HEK293 (cell line): ENCODE measurements at regions not wholly inside any gene's neighbourhood (a gene's known extent, or its start where the extent isn't known, plus 50 kb on each side); places are given as distances from the start of the nearest gene placed in this dataset.

ENCODE experiments used
- CTCF ChIA-PET: fragments of 350-600 bp; formaldehyde crosslinking; extraction: SDS; loops from one replicate; lab custom pipeline; 2021; ENCODE audit warnings: antibody characterized with exemption; lab: Yijun Ruan, JAX
- POLR2A ChIA-PET: fragments of 300-600 bp; formaldehyde crosslinking; extraction: SDS; loops from one replicate; lab custom pipeline; 2020; ENCODE audit warnings: antibody characterized with exemption, inconsistent platforms; lab: Yijun Ruan, JAX
- H3K27ac ChIP-seq: fragments of 200-500 bp; sonication (Bioruptor generic); 2 replicates; pipeline ENCODE4 v1.5.1; 2014; ENCODE audit warnings: low read depth, low read length, control low read depth, inconsistent platforms; ENCODE audit errors: extremely low read depth
- H3K36me3 ChIP-seq, 2 experiments: fragments of 200-500 bp in 1 of 2; sonication (Bioruptor generic) in 1 of 2; 1 replicate in 1 of 2; 2 replicates in 1 of 2; pipeline ENCODE4 v1.5.1; 2014 to 2017; ENCODE audit warnings: inconsistent platforms in 2 of 2, low read length in 2 of 2; ENCODE audit not compliant: control insufficient read depth in 2 of 2, insufficient read depth in 1 of 2
- H3K4me1 ChIP-seq: fragments of 200-500 bp; sonication (Bioruptor generic); 2 replicates; pipeline ENCODE4 v1.5.1; 2014; ENCODE audit warnings: mild to moderate bottlenecking, low read length, inconsistent platforms; ENCODE audit not compliant: control insufficient read depth, insufficient read depth
- H3K4me3 ChIP-seq: 2 replicates; pipeline ENCODE4 v1.5.1; 2011; ENCODE audit warnings: low read depth, mild to moderate bottlenecking, control low read depth, low read length, moderate library complexity
- H3K9me3 ChIP-seq: fragments of 200-500 bp; sonication (Bioruptor generic); 2 replicates; pipeline ENCODE4 v1.5.1; 2014; ENCODE audit warnings: low read depth, low read length, inconsistent platforms; ENCODE audit not compliant: control insufficient read depth, insufficient read depth
- BCL6B ChIP-seq: fragments of 450-650 bp; formaldehyde crosslinking; IDR thresholded peaks from 2 replicates; pipeline ENCODE4 v1.5.1; 2017; ENCODE audit warnings: missing biosample characterization, missing genetic modification characterization
- FEZF1 ChIP-seq: fragments of 450-650 bp; formaldehyde crosslinking; IDR thresholded peaks from 2 replicates; pipeline ENCODE4 v1.5.1; 2016; ENCODE audit warnings: missing biosample characterization, missing genetic modification characterization
- PBX3 ChIP-seq: sonication (generic); formaldehyde crosslinking; IDR thresholded peaks from 2 replicates; pipeline ENCODE4 v1.8.1; 2022; ENCODE audit warnings: mild to moderate bottlenecking, moderate library complexity, missing genetic modification reagents
- SP7 ChIP-seq: fragments of 450-650 bp; formaldehyde crosslinking; IDR thresholded peaks from 2 replicates; pipeline ENCODE4 v1.5.1; 2016; ENCODE audit warnings: missing biosample characterization, missing genetic modification characterization
- ZEB2 ChIP-seq: fragments of 450-650 bp; formaldehyde crosslinking; IDR thresholded peaks from 2 replicates; pipeline ENCODE4 v1.5.1; 2016; ENCODE audit warnings: missing biosample characterization, missing genetic modification characterization
- ZFHX2 ChIP-seq: fragments of 450-650 bp; formaldehyde crosslinking; conservative IDR thresholded peaks from 2 replicates; pipeline ENCODE4 v1.5.1; 2016; ENCODE audit warnings: missing biosample characterization, missing genetic modification characterization
- ZNF114 ChIP-seq: fragments of 450-650 bp; formaldehyde crosslinking; IDR thresholded peaks from 2 replicates; pipeline ENCODE4 v1.5.0; 2017; ENCODE audit warnings: missing biosample characterization, missing genetic modification characterization
- ZNF146 ChIP-seq: fragments of 450-650 bp; formaldehyde crosslinking; IDR thresholded peaks from 2 replicates; pipeline ENCODE4 v1.5.1; 2016; ENCODE audit warnings: missing biosample characterization, missing genetic modification characterization
- ZNF221 ChIP-seq: fragments of 450-650 bp; formaldehyde crosslinking; IDR thresholded peaks from 2 replicates; pipeline ENCODE4 v1.5.1; 2017; ENCODE audit warnings: missing biosample characterization, missing genetic modification characterization, borderline replicate concordance
- ZNF239 ChIP-seq: fragments of 450-650 bp; formaldehyde crosslinking; IDR thresholded peaks from 2 replicates; pipeline ENCODE4 v1.5.1; 2016; ENCODE audit warnings: missing biosample characterization, missing genetic modification characterization
- ZNF391 ChIP-seq: fragments of 450-650 bp; formaldehyde crosslinking; IDR thresholded peaks from 2 replicates; pipeline ENCODE4 v1.5.1; 2016; ENCODE audit warnings: low read depth, missing biosample characterization, missing genetic modification characterization, borderline replicate concordance
- ZNF404 ChIP-seq: fragments of 450-650 bp; formaldehyde crosslinking; IDR thresholded peaks from 2 replicates; pipeline ENCODE4 v1.5.1; 2017; ENCODE audit warnings: missing biosample characterization, missing genetic modification characterization
- ZNF558 ChIP-seq: fragments of 450-650 bp; formaldehyde crosslinking; IDR thresholded peaks from 2 replicates; pipeline ENCODE4 v1.5.1; 2016; ENCODE audit warnings: missing biosample characterization, missing genetic modification characterization
- ZNF585B ChIP-seq: fragments of 450-650 bp; formaldehyde crosslinking; IDR thresholded peaks from 2 replicates; pipeline ENCODE4 v1.5.1; 2016; ENCODE audit warnings: missing biosample characterization, missing genetic modification characterization
- ZSCAN16 ChIP-seq: fragments of 450-650 bp; formaldehyde crosslinking; IDR thresholded peaks from 2 replicates; pipeline ENCODE4 v1.5.1; 2016; ENCODE audit warnings: missing biosample characterization, missing genetic modification characterization
- ZSCAN23 ChIP-seq: fragments of 450-650 bp; formaldehyde crosslinking; IDR thresholded peaks from 2 replicates; pipeline ENCODE4 v1.5.1; 2016; ENCODE audit warnings: missing biosample characterization, missing genetic modification characterization
- ZSCAN5A ChIP-seq: fragments of 450-650 bp; formaldehyde crosslinking; IDR thresholded peaks from 2 replicates; pipeline ENCODE4 v1.5.1; 2016; ENCODE audit warnings: missing biosample characterization, missing genetic modification characterization
- TF ChIP-seq, protein P1 (sequence below): fragments of 450-650 bp; formaldehyde crosslinking; IDR thresholded peaks from 2 replicates; pipeline ENCODE4 v1.5.1; 2016; ENCODE audit warnings: missing biosample characterization, missing genetic modification characterization

DNA sequence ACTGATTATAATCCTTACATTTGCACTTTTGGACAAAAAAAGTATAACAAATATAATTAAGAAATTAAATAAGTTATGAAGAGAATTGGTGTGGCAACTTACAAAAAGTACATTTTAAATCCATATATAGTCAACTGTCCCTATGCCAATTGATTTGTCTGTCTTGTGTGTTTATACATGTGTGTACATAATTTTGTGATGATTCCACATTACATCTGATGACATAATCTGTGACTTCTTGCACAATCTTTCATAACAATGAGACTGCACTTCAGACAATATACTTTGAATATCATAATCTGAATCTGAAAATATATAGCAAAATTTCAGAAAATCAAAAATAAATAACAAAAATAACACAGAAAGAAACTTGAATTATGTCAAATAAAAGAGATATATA lies 953.4 kb downstream of the FAT4 start (continued):
- TF ChIP-seq, protein P1, sequence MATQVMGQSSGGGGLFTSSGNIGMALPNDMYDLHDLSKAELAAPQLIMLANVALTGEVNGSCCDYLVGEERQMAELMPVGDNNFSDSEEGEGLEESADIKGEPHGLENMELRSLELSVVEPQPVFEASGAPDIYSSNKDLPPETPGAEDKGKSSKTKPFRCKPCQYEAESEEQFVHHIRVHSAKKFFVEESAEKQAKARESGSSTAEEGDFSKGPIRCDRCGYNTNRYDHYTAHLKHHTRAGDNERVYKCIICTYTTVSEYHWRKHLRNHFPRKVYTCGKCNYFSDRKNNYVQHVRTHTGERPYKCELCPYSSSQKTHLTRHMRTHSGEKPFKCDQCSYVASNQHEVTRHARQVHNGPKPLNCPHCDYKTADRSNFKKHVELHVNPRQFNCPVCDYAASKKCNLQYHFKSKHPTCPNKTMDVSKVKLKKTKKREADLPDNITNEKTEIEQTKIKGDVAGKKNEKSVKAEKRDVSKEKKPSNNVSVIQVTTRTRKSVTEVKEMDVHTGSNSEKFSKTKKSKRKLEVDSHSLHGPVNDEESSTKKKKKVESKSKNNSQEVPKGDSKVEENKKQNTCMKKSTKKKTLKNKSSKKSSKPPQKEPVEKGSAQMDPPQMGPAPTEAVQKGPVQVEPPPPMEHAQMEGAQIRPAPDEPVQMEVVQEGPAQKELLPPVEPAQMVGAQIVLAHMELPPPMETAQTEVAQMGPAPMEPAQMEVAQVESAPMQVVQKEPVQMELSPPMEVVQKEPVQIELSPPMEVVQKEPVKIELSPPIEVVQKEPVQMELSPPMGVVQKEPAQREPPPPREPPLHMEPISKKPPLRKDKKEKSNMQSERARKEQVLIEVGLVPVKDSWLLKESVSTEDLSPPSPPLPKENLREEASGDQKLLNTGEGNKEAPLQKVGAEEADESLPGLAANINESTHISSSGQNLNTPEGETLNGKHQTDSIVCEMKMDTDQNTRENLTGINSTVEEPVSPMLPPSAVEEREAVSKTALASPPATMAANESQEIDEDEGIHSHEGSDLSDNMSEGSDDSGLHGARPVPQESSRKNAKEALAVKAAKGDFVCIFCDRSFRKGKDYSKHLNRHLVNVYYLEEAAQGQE (tag by site-specific recombination): no peak
- TF ChIP-seq ZEB2 (tag by site-specific recombination): no peak
- TF ChIP-seq ZNF404: no peak
- TF ChIP-seq ZFHX2 (tag by site-specific recombination): no peak

DNA sequence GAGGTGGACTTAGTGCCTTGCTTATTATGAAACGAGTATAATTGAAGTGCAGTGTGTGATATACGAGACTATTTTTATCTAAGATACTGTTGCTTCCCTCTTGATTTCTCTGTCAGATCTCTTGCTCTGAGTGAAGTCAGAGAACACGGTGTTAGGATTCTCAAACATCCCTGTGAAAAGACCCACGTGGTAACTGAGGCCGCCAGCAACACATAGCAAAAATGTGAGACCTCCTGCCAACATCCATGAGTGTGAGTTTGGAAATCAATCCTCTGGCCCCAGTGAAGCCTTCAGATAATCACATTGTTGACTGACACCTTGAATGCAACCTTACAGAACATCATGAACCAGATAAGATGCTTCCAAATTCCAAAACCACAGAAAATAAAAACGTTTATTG lies 954.4 kb downstream of the FAT4 start:
- POLR2A ChIA-PET: no interaction called here
- H3K4me3 ChIP-seq: no peak overlapping the region
- H3K4me1 ChIP-seq: no peaks in the 10 kb centered on the region
- CTCF ChIA-PET: no interaction called here
- H3K36me3 ChIP-seq: no peaks in the 10 kb centered on the region
- H3K9me3 ChIP-seq: no peaks in the 10 kb centered on the region
- TF ChIP-seq BCL6B: no peak
- no peak for TF ChIP-seq FEZF1 (tag by site-specific recombination)
- TF ChIP-seq PBX3 (CRISPR knock-in tag): no peak
- no peak for TF ChIP-seq ZNF558 (tag by site-specific recombination)
- no peak for TF ChIP-seq ZNF585B (tag by site-specific recombination)
- H3K27ac ChIP-seq: no peak overlapping the region

DNA sequence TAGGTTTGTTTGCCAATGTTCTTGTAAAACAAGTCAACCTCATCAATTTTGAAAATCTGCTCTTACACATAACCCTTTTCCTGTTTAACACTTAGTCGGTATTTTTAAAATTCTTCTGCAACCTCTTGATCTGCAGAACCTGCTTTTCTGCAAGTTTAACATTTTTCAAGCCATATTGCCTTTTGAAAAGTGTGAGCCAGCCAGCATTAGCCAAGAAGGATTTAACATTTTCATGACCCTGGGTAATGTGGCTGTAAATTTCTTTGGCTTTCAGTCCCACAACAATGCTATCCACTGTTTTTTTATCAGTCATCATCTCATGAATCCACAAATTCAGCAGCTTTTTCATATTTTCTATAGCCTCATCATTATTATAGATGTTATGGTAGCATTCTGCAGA lies 956.5 kb downstream of the FAT4 start:
- TF ChIP-seq ZSCAN16 (no peak), ZNF391 (no peak), ZNF221 (tag by site-specific recombination) (no peak), ZSCAN23 (tag by site-specific recombination) (no peak), SP7 (tag by site-specific recombination) (no peak), ZNF146 (tag by site-specific recombination) (no peak), ZNF114 (no peak), ZNF239 (tag by site-specific recombination) (no peak), ZSCAN5A (tag by site-specific recombination) (no peak)
- ChIA-PET CTCF (interaction anchor here (0.7 kb wide), 1 partner anchor 194 kb away, joined by 3 read pairs; no protein-coding TSS in a partner anchor), POLR2A (no interaction called here)
- Histone ChIP-seq H3K9me3 (no peaks in the 10 kb centered on the region), H3K27ac (no peak overlapping the region), H3K4me1 (no peaks in the 10 kb centered on the region), H3K4me3 (no peak overlapping the region), H3K36me3 (no peaks in the 10 kb centered on the region)
